RWPE1 (cell line): ENCODE measurements at regions not wholly inside any gene's neighbourhood (a gene's known extent, or its start where the extent isn't known, plus 50 kb on each side); places are given as distances from the start of the nearest gene placed in this dataset.

Experiments used
- CTCF ChIA-PET: fragments of 350-600 bp; sonication (Branson Sonifier 250); formaldehyde crosslinking; extraction: SDS; loops from one replicate; lab custom pipeline; 2021; lab: Yijun Ruan, JAX
- POLR2A ChIA-PET: fragments of 400-600 bp; formaldehyde crosslinking; extraction: SDS; loops from one replicate; lab custom pipeline; 2020; ENCODE audit warnings: antibody characterized with exemption; ENCODE audit not compliant: low non-redundant PET; lab: Yijun Ruan, JAX
- DNase-seq: peaks from one replicate; pipeline ENCODE4 v3.0.0; 2012; ENCODE audit warnings: low spot score
- H3K27ac ChIP-seq: fragments of 450-650 bp; 2 replicates; pipeline ENCODE4 v1.5.1; 2017
- CTCF ChIP-seq: fragments of 450-650 bp; conservative IDR thresholded peaks from 2 replicates; pipeline ENCODE4 v1.5.1; 2017; ENCODE audit warnings: low read depth, mild to moderate bottlenecking

DNA sequence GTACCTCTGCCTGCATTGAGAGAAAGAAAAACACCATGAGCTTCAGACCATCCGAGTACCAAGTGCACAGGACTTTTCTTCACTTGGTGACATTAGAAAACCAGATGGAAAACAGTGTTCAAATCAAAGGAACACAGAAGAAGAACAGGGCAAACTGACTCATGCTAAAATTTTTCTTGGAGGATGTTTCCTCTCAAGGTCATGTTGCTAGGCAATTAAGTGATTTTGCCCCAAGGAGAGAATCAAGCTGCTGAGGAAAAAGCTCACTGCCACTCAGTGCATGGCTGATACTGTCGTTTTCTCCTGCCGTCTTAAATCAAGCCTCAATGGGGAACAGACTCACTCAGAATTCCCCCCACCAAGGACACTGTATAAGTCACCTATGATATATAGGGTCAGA is 57.9 kb upstream of the SIMC1 start:
- no peak for DNase-seq
- H3K27ac ChIP-seq, result no peak overlapping the region
- TF ChIP-seq CTCF, result no peak
- ChIA-PET CTCF (no interaction called here), POLR2A (no interaction called here)

DNA sequence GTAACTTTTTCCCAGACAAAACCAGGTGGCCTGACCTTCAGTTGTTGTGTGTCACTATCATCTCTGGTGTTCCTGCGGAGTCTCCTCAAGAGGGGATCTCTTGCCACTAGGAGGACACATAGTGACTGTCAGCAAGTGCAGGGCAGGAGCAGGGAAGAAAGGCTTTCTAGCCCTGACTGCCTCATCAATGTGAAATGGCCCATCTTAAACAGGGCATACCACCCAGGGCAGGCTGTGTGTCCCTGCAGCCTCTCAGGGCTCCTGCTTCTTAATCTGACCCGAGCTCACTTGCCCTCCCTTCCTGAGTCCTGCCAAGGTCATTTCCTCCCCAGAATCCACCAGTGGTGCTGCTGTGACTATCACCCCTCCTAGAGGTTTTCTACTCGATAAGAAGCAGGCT is 57.4 kb upstream of the SIMC1 start:
- DNase-seq, result no peak
- TF ChIP-seq CTCF, result no peak
- ChIA-PET CTCF (no interaction called here), POLR2A (no interaction called here)
- H3K27ac ChIP-seq, result no peak overlapping the region

DNA sequence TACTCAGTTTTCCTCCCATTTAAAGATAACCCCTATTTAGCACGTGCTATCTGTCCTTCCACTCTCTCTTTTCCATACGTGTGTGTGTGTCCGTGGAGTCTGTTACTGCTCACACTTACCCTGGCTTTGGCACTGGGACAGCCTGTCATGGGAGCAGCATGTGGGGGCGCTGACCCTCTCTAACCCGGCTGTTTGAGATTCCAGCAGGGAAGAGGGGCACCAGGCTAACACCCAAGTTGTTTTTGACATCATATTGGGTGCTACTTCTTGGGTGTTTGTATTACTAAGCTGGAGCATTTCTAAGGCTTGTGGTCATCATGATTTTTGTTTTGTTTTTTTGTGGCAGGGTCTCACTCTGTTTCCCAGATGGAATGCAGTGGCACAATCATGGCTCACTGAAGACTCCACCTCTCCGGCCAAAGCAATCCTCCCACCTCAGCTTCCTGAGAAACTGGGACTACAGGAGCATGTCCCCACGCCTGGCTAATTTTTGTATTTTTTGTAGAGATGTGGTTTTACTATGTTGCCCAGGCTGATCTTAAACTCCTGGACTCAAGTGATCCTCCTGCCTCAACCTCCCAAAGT is 56.9 kb upstream of the SIMC1 start:
- TF ChIP-seq CTCF, result no peak
- CTCF ChIA-PET, result interaction anchor here (0.6 kb wide), 1 partner anchor 1005 kb away, joined by 4 read pairs; no protein-coding TSS in a partner anchor
- DNase-seq, result no peak
- H3K27ac ChIP-seq, result no peak overlapping the region
- POLR2A ChIA-PET, result no interaction called here

GRCh38 chr5:176183321-176184074 is 54.7 kb upstream of the SIMC1 start:
- TF ChIP-seq CTCF, result no peak
- no peak for DNase-seq
- ChIA-PET POLR2A (no interaction called here), CTCF (interaction anchor here (0.5 kb wide), 1 partner anchor 434 kb away, joined by 5 read pairs; no protein-coding TSS in a partner anchor)
- H3K27ac ChIP-seq, result no peak overlapping the region

GRCh38 chr5:176184608-176185132 is 53.6 kb upstream of the SIMC1 start:
- TF ChIP-seq CTCF, result no peak
- no peak for DNase-seq
- no peak overlapping the region for H3K27ac ChIP-seq
- POLR2A ChIA-PET, result no interaction called here
- CTCF ChIA-PET, result no interaction called here

DNA sequence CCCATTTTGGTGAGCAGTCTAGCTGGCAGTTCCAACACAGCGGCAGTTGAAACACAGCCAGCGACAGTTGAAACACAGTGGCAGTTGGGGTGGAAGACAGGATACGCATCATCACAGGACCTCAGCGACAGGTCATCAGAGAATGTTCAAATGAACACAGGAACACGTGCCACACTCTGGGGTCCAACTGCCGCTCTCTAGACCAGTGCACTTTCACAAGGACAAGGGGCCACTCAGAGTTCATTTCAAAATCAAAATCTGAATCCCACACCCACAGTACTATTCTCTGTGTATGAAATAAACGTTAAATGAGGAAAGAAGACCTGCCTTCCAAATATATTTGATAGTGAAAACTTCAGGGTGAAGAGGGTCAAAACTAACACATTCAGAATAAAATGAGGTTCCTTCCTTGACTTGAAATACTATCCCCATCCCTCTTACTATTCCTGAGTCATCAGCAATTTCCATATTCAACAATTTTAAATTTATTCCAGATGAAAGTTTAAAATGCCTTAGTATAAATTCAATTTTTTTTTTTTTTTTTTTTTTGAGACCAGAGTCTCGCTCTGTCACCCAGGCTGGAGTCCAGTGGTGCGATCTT is 53.0 kb upstream of the SIMC1 start:
- POLR2A ChIA-PET, result no interaction called here
- no peak for TF ChIP-seq CTCF
- DNase-seq, result peak; percentile 46
- H3K27ac ChIP-seq, result no peak overlapping the region
- CTCF ChIA-PET, result no interaction called here
